ENCODE measurements at regions not wholly inside any gene's neighbourhood (a gene's known extent, or its start where the extent isn't known, plus 50 kb on each side); places are given as distances from the start of the nearest gene placed in this dataset.

DNA sequence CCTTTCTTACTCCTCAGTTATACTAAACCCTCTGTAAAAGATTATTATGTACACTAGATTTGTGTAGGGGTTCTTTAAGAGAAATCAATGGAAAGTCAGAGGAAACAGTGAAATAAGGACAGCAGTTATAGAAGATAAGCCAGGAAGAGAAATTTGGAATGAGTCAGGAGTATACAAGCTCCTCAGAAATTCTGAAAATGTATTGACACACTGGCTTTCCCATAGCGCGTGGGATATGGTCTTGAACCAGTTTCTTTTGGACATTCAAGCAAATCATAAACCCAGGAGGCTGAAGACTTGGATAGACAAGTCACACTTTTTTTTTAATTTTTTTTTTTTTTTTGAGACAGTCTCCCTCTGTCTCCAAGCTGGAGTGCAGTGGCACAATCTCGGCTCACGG lies 316.1 kb upstream of the MMADHC start:
- no peak for TF ChIP-seq JUND (IDR thresholded peaks at IDR 0.05)
- no peak for TF ChIP-seq RAD21 (IDR thresholded peaks at IDR 0.05; ENCODE audit: low read depth)
- no peak for TF ChIP-seq SRF (IDR thresholded peaks at IDR 0.05; ENCODE audit: low read depth)
- no peak for TF ChIP-seq FOSL1 (IDR thresholded peaks at IDR 0.05; ENCODE audit: low read depth)
- TF ChIP-seq, protein P1, sequence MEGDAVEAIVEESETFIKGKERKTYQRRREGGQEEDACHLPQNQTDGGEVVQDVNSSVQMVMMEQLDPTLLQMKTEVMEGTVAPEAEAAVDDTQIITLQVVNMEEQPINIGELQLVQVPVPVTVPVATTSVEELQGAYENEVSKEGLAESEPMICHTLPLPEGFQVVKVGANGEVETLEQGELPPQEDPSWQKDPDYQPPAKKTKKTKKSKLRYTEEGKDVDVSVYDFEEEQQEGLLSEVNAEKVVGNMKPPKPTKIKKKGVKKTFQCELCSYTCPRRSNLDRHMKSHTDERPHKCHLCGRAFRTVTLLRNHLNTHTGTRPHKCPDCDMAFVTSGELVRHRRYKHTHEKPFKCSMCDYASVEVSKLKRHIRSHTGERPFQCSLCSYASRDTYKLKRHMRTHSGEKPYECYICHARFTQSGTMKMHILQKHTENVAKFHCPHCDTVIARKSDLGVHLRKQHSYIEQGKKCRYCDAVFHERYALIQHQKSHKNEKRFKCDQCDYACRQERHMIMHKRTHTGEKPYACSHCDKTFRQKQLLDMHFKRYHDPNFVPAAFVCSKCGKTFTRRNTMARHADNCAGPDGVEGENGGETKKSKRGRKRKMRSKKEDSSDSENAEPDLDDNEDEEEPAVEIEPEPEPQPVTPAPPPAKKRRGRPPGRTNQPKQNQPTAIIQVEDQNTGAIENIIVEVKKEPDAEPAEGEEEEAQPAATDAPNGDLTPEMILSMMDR (IDR thresholded peaks at IDR 0.05 in 2 of 3, conservative IDR thresholded peaks at IDR 0.05 in 1 of 3; ENCODE audit: borderline replicate concordance in 1 of 3, insufficient read depth in 1 of 3, low read depth in 2 of 3, low read length in 2 of 3) = no peak
- no peak for TF ChIP-seq CEBPB (IDR thresholded peaks at IDR 0.05; ENCODE audit: low read depth)
- no peak for TF ChIP-seq REST (IDR thresholded peaks at IDR 0.05; ENCODE audit: low read depth)
- TF ChIP-seq TCF7L2 (IDR thresholded peaks at IDR 0.05; ENCODE audit: borderline replicate concordance, extremely low read depth, insufficient read depth, insufficient read length) = no peak
- no peak for TF ChIP-seq POLR2AphosphoS5 (IDR thresholded peaks at IDR 0.05; ENCODE audit: low read depth, low read length)
- no peak for TF ChIP-seq MAX (IDR thresholded peaks at IDR 0.05)
- TF ChIP-seq POLR2A (IDR thresholded peaks at IDR 0.05; ENCODE audit: borderline replicate concordance, extremely low read depth, insufficient read depth, insufficient read length) = no peak
- no peak for TF ChIP-seq EZH2 (IDR thresholded peaks at IDR 0.05)
